IPS DF 6.9 (cell line): ENCODE measurements at regions not wholly inside any gene's neighbourhood (a gene's known extent, or its start where the extent isn't known, plus 50 kb on each side); places are given as distances from the start of the nearest gene placed in this dataset.

Source experiments
- DNase-seq: peaks from one replicate; pipeline ENCODE4 v3.0.0-alpha.2; 2013; ENCODE audit warnings: low read depth, low spot score
- H3K27ac ChIP-seq: one replicate; pipeline ENCODE4 v1.5.1; 2013; ENCODE audit warnings: low read length, control low read depth
- H3K27me3 ChIP-seq: 2 replicates; pipeline ENCODE4 v1.6.1; 2013; ENCODE audit warnings: mild to moderate bottlenecking, low read length; ENCODE audit not compliant: control insufficient read depth, insufficient read depth
- H3K36me3 ChIP-seq: 2 replicates; pipeline ENCODE4 v1.6.1; 2013; ENCODE audit warnings: low read length; ENCODE audit not compliant: control insufficient read depth, insufficient read depth
- H3K4me1 ChIP-seq: 2 replicates; pipeline ENCODE4 v1.6.1; 2013; ENCODE audit warnings: low read length; ENCODE audit not compliant: control insufficient read depth, insufficient read depth
- H3K4me3 ChIP-seq: 2 replicates; pipeline ENCODE4 v1.5.1; 2013; ENCODE audit warnings: mild to moderate bottlenecking, low read length
- H3K9me3 ChIP-seq: 2 replicates; pipeline ENCODE4 v1.6.1; 2013; ENCODE audit warnings: low read length, inconsistent platforms; ENCODE audit not compliant: control insufficient read depth, insufficient read depth
- WGBS: extraction: QIAGEN DNeasy Blood & Tissue Kit; methylation state at CpG from one replicate; pipeline ENCODE4 v1.1.7; 2013; ENCODE audit warnings: mixed read lengths, missing lambda C conversion rate; ENCODE audit not compliant: insufficient read length, insufficient coverage; 5-methylcytosine and 5-hydroxymethylcytosine counted together

DNA sequence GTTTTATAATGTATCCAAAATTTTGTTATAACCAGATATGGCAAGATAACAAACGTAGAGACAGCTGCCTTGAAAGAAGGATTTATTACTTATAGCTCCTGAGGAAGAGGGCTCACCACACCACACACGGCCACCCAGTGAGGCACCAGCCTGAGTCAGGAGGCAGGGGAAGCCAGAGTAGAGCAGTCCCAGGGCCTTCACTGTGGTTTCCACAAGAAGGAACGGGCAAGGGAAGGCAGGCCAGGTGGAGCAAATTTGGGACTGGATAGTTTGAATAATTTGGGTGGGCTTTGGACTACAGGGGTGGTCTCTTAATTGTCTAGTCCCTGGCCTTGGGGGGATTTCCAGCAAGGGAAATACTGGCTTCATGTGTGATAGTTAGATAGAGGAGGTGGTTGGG lies 72.5 kb downstream of the RRAGC start:
- no peak overlapping the region for H3K4me3 ChIP-seq
- no peak for DNase-seq
- no peaks in the 10 kb centered on the region for H3K36me3 ChIP-seq
- H3K27me3 ChIP-seq: no peaks in the 10 kb centered on the region
- H3K9me3 ChIP-seq: no peaks in the 10 kb centered on the region
- H3K27ac ChIP-seq: no peak overlapping the region
- H3K4me1 ChIP-seq: no peaks in the 10 kb centered on the region; the same call in none of the 2 replicates
- WGBS: no CpG with 5 or more reads among the region's 3 CpGs

DNA sequence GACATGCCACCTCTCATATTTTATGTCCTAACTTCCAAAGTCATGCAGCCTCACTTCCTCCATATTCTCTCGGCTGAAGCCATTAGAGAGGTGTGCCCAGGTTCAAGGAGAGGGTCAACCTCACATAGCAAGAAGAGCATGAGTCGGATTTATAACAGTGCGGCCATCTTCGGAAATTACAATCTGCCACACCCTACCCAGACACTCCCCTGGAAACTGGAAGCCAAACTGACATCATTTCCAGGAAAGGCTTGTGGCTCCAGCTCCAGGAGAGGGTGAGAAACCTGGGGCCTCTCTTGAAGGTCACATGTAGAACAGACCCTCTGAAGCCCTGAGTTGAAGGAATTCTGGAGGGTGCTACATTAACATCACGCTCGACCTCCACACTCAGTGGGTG lies 73.5 kb downstream of the RRAGC start:
- no peak overlapping the region for H3K27ac ChIP-seq
- no peaks in the 10 kb centered on the region for H3K9me3 ChIP-seq
- H3K4me3 ChIP-seq: no peak overlapping the region
- H3K36me3 ChIP-seq: no peaks in the 10 kb centered on the region
- no CpG with 5 or more reads among the region's 6 CpGs for WGBS
- no peak for DNase-seq
- no peaks in the 10 kb centered on the region for H3K27me3 ChIP-seq
- no peaks in the 10 kb centered on the region; the same call in none of the 2 replicates for H3K4me1 ChIP-seq

DNA sequence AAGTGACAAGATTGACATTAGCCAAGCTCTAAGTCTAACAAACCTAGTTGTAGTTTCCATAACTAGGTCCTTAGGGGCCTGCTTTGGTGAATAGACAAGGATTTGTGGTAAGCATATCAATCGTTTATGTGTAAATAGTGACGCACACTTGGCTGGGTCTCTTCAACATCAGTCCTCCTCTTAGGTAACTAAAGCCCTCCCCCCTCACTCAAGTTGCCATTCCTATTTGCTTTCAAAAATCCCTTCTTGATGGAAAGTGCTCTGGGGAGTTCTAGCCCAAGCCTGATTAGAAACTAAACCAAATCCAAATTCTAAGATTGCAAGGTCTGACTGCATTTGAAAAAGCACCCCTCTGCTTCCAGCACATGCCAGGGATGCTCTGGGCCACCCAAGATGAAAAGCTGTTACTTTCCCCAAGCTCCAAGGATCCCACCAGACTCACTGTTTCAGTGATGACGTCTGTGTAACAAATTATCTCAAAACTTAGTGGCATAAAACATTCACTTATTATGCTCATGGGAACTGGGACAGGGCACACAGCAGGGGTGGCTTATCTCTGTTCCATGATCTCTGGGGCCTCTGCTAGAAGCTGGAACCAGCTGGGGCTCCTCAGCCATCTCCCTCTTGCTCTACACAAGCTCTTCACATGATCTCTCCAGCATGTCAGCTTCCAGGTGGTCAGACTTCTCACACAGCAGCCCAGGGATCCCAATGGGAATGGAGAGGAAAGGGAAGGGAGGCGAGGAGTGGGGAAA lies 74.1 kb downstream of the RRAGC start:
- no peak overlapping the region for H3K4me3 ChIP-seq
- no peak for DNase-seq
- H3K27ac ChIP-seq: no peak overlapping the region
- no peaks in the 10 kb centered on the region for H3K9me3 ChIP-seq
- H3K4me1 ChIP-seq: no peaks in the 10 kb centered on the region; the same call in none of the 2 replicates
- H3K36me3 ChIP-seq: no peaks in the 10 kb centered on the region
- no peaks in the 10 kb centered on the region for H3K27me3 ChIP-seq
- no CpG with 5 or more reads among the region's 4 CpGs for WGBS

GRCh38 chr1:38784452-38785284 lies 74.9 kb downstream of the RRAGC start:
- H3K36me3 ChIP-seq: no peaks in the 10 kb centered on the region
- H3K27ac ChIP-seq: no peak overlapping the region
- no peak for DNase-seq
- H3K4me1 ChIP-seq: peaks cover 4% of the 10 kb centered on the region
- no peak overlapping the region for H3K4me3 ChIP-seq
- no CpG with 5 or more reads among the region's 6 CpGs for WGBS
- no peaks in the 10 kb centered on the region for H3K9me3 ChIP-seq
- H3K27me3 ChIP-seq: no peaks in the 10 kb centered on the region

- Histone ChIP-seq H3K4me1 (peaks cover 4% of the 10 kb centered on the region; the same call in 1 of the 2 replicates), H3K9me3 (no peaks in the 10 kb centered on the region), H3K36me3 (no peaks in the 10 kb centered on the region), H3K27ac (no peak overlapping the region), H3K4me3 (no peak overlapping the region), H3K27me3 (no peaks in the 10 kb centered on the region)
- no peak for DNase-seq
- WGBS: no CpG with 5 or more reads among the region's 34 CpGs
Observed at GRCh38 chr1:38783640-38784229, 75.8 kb downstream of the RRAGC start.

- no peak overlapping the region for H3K27ac ChIP-seq
- H3K4me3 ChIP-seq: no peak overlapping the region
- peaks cover 4% of the 10 kb centered on the region; the same call in 1 of the 2 replicates for H3K4me1 ChIP-seq
- DNase-seq: no peak
- no peaks in the 10 kb centered on the region for H3K36me3 ChIP-seq
- no peaks in the 10 kb centered on the region for H3K9me3 ChIP-seq
- whole genome bisulfite sequencing: no CpG with 5 or more reads among the region's 4 CpGs
- no peaks in the 10 kb centered on the region for H3K27me3 ChIP-seq
Observed at GRCh38 chr1:38781872-38782617, 77.5 kb downstream of the RRAGC start.

DNA sequence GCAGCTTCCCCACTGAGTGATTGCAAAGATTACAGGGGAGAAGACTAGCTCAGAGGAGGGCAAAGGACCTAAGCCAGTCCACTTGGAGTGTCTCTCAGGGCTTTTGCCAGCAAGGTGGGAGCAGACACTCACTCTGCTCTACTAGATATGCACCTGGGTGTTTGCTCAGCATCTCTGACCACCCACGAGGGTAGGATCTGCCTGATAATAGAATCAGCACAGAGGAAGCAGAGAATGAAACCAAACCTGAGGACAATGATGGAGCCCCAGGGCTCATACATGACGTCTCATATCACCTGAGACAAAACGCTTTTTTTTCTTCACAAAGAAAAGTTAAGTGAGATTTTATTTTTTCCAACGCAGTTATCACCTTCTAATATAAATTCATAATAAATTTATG lies 79.4 kb downstream of the RRAGC start:
- H3K27me3 ChIP-seq: no peaks in the 10 kb centered on the region
- peaks cover 4% of the 10 kb centered on the region; the same call in 1 of the 2 replicates for H3K4me1 ChIP-seq
- WGBS: no CpG with 5 or more reads among the region's 4 CpGs
- no peak for DNase-seq
- no peak overlapping the region for H3K27ac ChIP-seq
- H3K4me3 ChIP-seq: no peak overlapping the region
- no peaks in the 10 kb centered on the region for H3K36me3 ChIP-seq
- no peaks in the 10 kb centered on the region for H3K9me3 ChIP-seq

DNA sequence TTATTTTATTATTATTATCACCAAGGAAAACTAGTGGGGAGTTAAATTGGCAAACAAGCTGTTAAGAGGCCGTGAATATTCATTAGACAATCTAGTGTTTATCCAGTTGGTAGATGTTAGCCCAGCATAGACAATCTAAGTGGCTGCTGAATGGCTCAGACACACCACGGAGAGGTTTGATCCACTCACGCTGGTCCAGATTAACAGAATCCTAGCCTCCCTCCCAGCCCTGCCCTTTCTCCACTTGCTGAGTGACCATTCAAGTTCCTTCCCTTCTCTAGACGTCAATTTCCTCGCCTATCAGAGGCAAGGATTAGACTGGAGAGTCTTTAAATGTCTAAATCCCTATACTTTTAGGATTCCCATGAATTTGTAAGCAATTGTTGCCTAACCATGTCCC lies 80.1 kb downstream of the RRAGC start:
- peaks cover 4% of the 10 kb centered on the region; the same call in 1 of the 2 replicates for H3K4me1 ChIP-seq
- no peaks in the 10 kb centered on the region for H3K27me3 ChIP-seq
- no peak overlapping the region for H3K27ac ChIP-seq
- DNase-seq: no peak
- WGBS: no CpG with 5 or more reads among the region's 5 CpGs
- H3K4me3 ChIP-seq: no peak overlapping the region
- H3K9me3 ChIP-seq: no peaks in the 10 kb centered on the region
- no peaks in the 10 kb centered on the region for H3K36me3 ChIP-seq

DNA sequence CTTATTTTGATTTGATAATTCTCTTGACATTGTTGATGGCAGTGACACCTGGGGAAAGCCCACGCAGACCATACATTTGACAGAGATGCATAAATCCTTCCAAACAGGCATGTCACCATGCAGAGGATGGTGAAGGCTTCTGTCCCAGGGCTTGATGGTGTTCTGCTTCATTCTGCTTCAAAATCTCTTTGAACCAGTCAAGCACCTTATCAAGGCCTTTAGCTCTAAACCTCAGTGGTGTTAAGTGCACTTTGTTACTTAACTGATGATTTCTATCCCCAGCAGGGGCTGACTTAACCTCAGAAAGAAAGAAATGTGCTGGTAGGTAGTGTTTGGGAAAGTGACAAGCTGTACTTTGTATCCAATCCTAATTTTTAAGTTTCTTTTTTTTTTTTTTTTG lies 81.1 kb downstream of the RRAGC start:
- no peaks in the 10 kb centered on the region for H3K9me3 ChIP-seq
- no peak overlapping the region for H3K4me3 ChIP-seq
- H3K36me3 ChIP-seq: no peaks in the 10 kb centered on the region
- no peak for DNase-seq
- H3K27ac ChIP-seq: no peak overlapping the region
- no CpG with 5 or more reads among the region's 1 CpG for WGBS
- no peaks in the 10 kb centered on the region for H3K27me3 ChIP-seq
- H3K4me1 ChIP-seq: 0 out of 2 replicates have a peak, but pooled peaks cover 4% of the 10 kb centered on the region

GRCh38 chr1:38778051-38778450 lies 81.5 kb downstream of the RRAGC start:
- H3K27me3 ChIP-seq: no peaks in the 10 kb centered on the region
- no peaks in the 10 kb centered on the region for H3K36me3 ChIP-seq
- H3K4me3 ChIP-seq: no peak overlapping the region
- no peak overlapping the region for H3K27ac ChIP-seq
- H3K4me1 ChIP-seq: 0 out of 2 replicates have a peak, but pooled peaks cover 4% of the 10 kb centered on the region
- no peaks in the 10 kb centered on the region for H3K9me3 ChIP-seq
- WGBS: no CpG with 5 or more reads among the region's 2 CpGs
- no peak for DNase-seq
